ENCODE measurements at regions not wholly inside any gene's neighbourhood (a gene's known extent, or its start where the extent isn't known, plus 50 kb on each side); places are given as distances from the start of the nearest gene placed in this dataset.

GRCh38 chr2:8572712-8573233, 109.1 kb upstream of the ID2 start:
- peak overlapping the region; percentile 90 for H4K8ac ChIP-seq (ENCODE audit: low read depth, low read length)
- H3K79me1 ChIP-seq (ENCODE audit: low read length): peaks cover 48% of the 10 kb centered on the region
- H3K9me3 ChIP-seq (ENCODE audit: insufficient read depth, low read depth, low read length): no peaks in the 10 kb centered on the region
- H4K91ac ChIP-seq (ENCODE audit: low read depth, low read length): peak overlapping the region; percentile 100
- peak overlapping the region; percentile 94 for H3K27ac ChIP-seq (ENCODE audit: low read depth, low read length)
- H3K4me3 ChIP-seq (ENCODE audit: low read depth, low read length): no peak overlapping the region
- H2BK12ac ChIP-seq (ENCODE audit: low read length): peak overlapping the region; percentile 98
- peak overlapping the region; percentile 99 for H2AK5ac ChIP-seq (ENCODE audit: low read length)
- peak overlapping the region; percentile 76 for H2AFZ ChIP-seq (ENCODE audit: insufficient read depth, low read length, poor library complexity)
- no peaks in the 10 kb centered on the region for H3K27me3 ChIP-seq (ENCODE audit: insufficient read depth, low read length)
- no CpG with 5 or more reads among the region's 12 CpGs for WGBS (ENCODE audit: extremely low coverage, insufficient coverage, insufficient read length)
- peak overlapping the region; percentile 98 for H2BK120ac ChIP-seq (ENCODE audit: insufficient read depth, low read length, poor library complexity)
- H3K18ac ChIP-seq (ENCODE audit: low read length): peak overlapping the region; percentile 98
- no peak for DNase-seq
- H3K4me1 ChIP-seq (ENCODE audit: control insufficient read depth in 1 of 2, insufficient read depth in 2 of 2, low read length in 2 of 2): peaks cover 43% of the 10 kb centered on the region in 2 experiments
- H3K9ac ChIP-seq (ENCODE audit: low read length): no peak overlapping the region
- H2BK5ac ChIP-seq (ENCODE audit: low read depth, low read length, poor library complexity): peak overlapping the region; percentile 95
- H3K36me3 ChIP-seq (ENCODE audit: control insufficient read depth in 1 of 2, insufficient read depth in 2 of 2, low read length in 2 of 2): no peaks in the 10 kb centered on the region
- H3K79me2 ChIP-seq (ENCODE audit: control insufficient read depth, insufficient read depth, low read length, poor library complexity): peaks cover 11% of the 10 kb centered on the region
- H3K4me2 ChIP-seq (ENCODE audit: low read length): peak overlapping the region; percentile 24
- peak overlapping the region; percentile 98 for H3K14ac ChIP-seq (ENCODE audit: low read length)
- no peak overlapping the region for H3K23ac ChIP-seq (ENCODE audit: low read length)
- H3K4ac ChIP-seq (ENCODE audit: low read depth, low read length): peak overlapping the region; percentile 96
- H4K12ac ChIP-seq (ENCODE audit: low read depth, low read length): peak overlapping the region; percentile 68

- Histone ChIP-seq H3K79me2 (ENCODE audit: control insufficient read depth, insufficient read depth, low read length, poor library complexity) (peaks cover 11% of the 10 kb centered on the region), H2AK5ac (ENCODE audit: low read length) (peak overlapping the region; percentile 99), H3K27ac (ENCODE audit: low read depth, low read length) (peak overlapping the region; percentile 94), H3K23ac (ENCODE audit: low read length) (no peak overlapping the region), H3K36me3 (ENCODE audit: control insufficient read depth in 1 of 2, insufficient read depth in 2 of 2, low read length in 2 of 2) (no peaks in the 10 kb centered on the region), H3K9ac (ENCODE audit: low read length) (no peak overlapping the region), H4K12ac (ENCODE audit: low read depth, low read length) (peak overlapping the region; percentile 18), H3K79me1 (ENCODE audit: low read length) (peaks cover 48% of the 10 kb centered on the region), H2AFZ (ENCODE audit: insufficient read depth, low read length, poor library complexity) (peak overlapping the region; percentile 76), H3K18ac (ENCODE audit: low read length) (peak overlapping the region; percentile 98), H3K27me3 (ENCODE audit: insufficient read depth, low read length) (no peaks in the 10 kb centered on the region), H2BK5ac (ENCODE audit: low read depth, low read length, poor library complexity) (peak overlapping the region; percentile 95), H3K4me3 (ENCODE audit: low read depth, low read length) (no peak overlapping the region), H3K4ac (ENCODE audit: low read depth, low read length) (peak overlapping the region; percentile 96), H3K9me3 (ENCODE audit: insufficient read depth, low read depth, low read length) (no peaks in the 10 kb centered on the region), H3K4me2 (ENCODE audit: low read length) (peak overlapping the region; percentile 24), H2BK120ac (ENCODE audit: insufficient read depth, low read length, poor library complexity) (peak overlapping the region; percentile 98), H3K14ac (ENCODE audit: low read length) (peak overlapping the region; percentile 98), H4K8ac (ENCODE audit: low read depth, low read length) (peak overlapping the region; percentile 90), H3K4me1 (ENCODE audit: control insufficient read depth in 1 of 2, insufficient read depth in 2 of 2, low read length in 2 of 2) (peaks cover 42 to 43% of the 10 kb centered on the region in 2 experiments), H2BK12ac (ENCODE audit: low read length) (peak overlapping the region; percentile 98), H4K91ac (ENCODE audit: low read depth, low read length) (peak overlapping the region; percentile 100)
- peak; percentile 42 to 46 for DNase-seq
- no CpG with 5 or more reads among the region's 22 CpGs for WGBS (ENCODE audit: extremely low coverage, insufficient coverage, insufficient read length)
These were observed 108.5 kb upstream of the ID2 start for GRCh38 chr2:8573234-8573941.

GRCh38 chr2:8573942-8574195, 108.0 kb upstream of the ID2 start:
- no peaks in the 10 kb centered on the region for H3K36me3 ChIP-seq (ENCODE audit: control insufficient read depth in 1 of 2, insufficient read depth in 2 of 2, low read length in 2 of 2)
- peak overlapping the region; percentile 18 for H4K12ac ChIP-seq (ENCODE audit: low read depth, low read length)
- peaks cover 42 to 48% of the 10 kb centered on the region in 2 experiments for H3K4me1 ChIP-seq (ENCODE audit: control insufficient read depth in 1 of 2, insufficient read depth in 2 of 2, low read length in 2 of 2)
- H3K9me3 ChIP-seq (ENCODE audit: insufficient read depth, low read depth, low read length): no peaks in the 10 kb centered on the region
- peak overlapping the region; percentile 83 for H4K8ac ChIP-seq (ENCODE audit: low read depth, low read length)
- no peak overlapping the region for H3K9ac ChIP-seq (ENCODE audit: low read length)
- H3K18ac ChIP-seq (ENCODE audit: low read length): peak overlapping the region; percentile 67
- peaks cover 11% of the 10 kb centered on the region for H3K79me2 ChIP-seq (ENCODE audit: control insufficient read depth, insufficient read depth, low read length, poor library complexity)
- H3K4me3 ChIP-seq (ENCODE audit: low read depth, low read length): no peak overlapping the region
- no CpG with 5 or more reads among the region's 9 CpGs for WGBS (ENCODE audit: extremely low coverage, insufficient coverage, insufficient read length)
- no peak overlapping the region for H2AFZ ChIP-seq (ENCODE audit: insufficient read depth, low read length, poor library complexity)
- peak overlapping the region; percentile 89 for H4K91ac ChIP-seq (ENCODE audit: low read depth, low read length)
- H3K14ac ChIP-seq (ENCODE audit: low read length): peak overlapping the region; percentile 92
- no peak for DNase-seq
- peak overlapping the region; percentile 66 for H3K4ac ChIP-seq (ENCODE audit: low read depth, low read length)
- peak overlapping the region; percentile 24 for H3K4me2 ChIP-seq (ENCODE audit: low read length)
- H3K27me3 ChIP-seq (ENCODE audit: insufficient read depth, low read length): no peaks in the 10 kb centered on the region
- peak overlapping the region; percentile 94 for H2BK5ac ChIP-seq (ENCODE audit: low read depth, low read length, poor library complexity)
- peak overlapping the region; percentile 97 for H2BK120ac ChIP-seq (ENCODE audit: insufficient read depth, low read length, poor library complexity)
- peaks cover 51% of the 10 kb centered on the region for H3K79me1 ChIP-seq (ENCODE audit: low read length)
- H3K23ac ChIP-seq (ENCODE audit: low read length): no peak overlapping the region
- H3K27ac ChIP-seq (ENCODE audit: low read depth, low read length): peak overlapping the region; percentile 94
- peak overlapping the region; percentile 4 for H2AK5ac ChIP-seq (ENCODE audit: low read length)
- H2BK12ac ChIP-seq (ENCODE audit: low read length): peak overlapping the region; percentile 80

GRCh38 chr2:8574196-8575037, 107.4 kb upstream of the ID2 start:
- Histone ChIP-seq H3K4me1 (ENCODE audit: control insufficient read depth in 1 of 2, insufficient read depth in 2 of 2, low read length in 2 of 2) (peaks cover 42 to 50% of the 10 kb centered on the region in 2 experiments), H2BK5ac (ENCODE audit: low read depth, low read length, poor library complexity) (peak overlapping the region; percentile 94), H3K79me2 (ENCODE audit: control insufficient read depth, insufficient read depth, low read length, poor library complexity) (peaks cover 11% of the 10 kb centered on the region), H2AK5ac (ENCODE audit: low read length) (peak overlapping the region; percentile 4), H4K8ac (ENCODE audit: low read depth, low read length) (peak overlapping the region; percentile 83), H3K4ac (ENCODE audit: low read depth, low read length) (peak overlapping the region; percentile 66), H4K91ac (ENCODE audit: low read depth, low read length) (peak overlapping the region; percentile 89), H3K18ac (ENCODE audit: low read length) (peak overlapping the region; percentile 67), H3K27me3 (ENCODE audit: insufficient read depth, low read length) (no peaks in the 10 kb centered on the region), H2AFZ (ENCODE audit: insufficient read depth, low read length, poor library complexity) (no peak overlapping the region), H3K4me3 (ENCODE audit: low read depth, low read length) (no peak overlapping the region), H4K12ac (ENCODE audit: low read depth, low read length) (peak overlapping the region; percentile 0), H2BK120ac (ENCODE audit: insufficient read depth, low read length, poor library complexity) (peak overlapping the region; percentile 97), H3K23ac (ENCODE audit: low read length) (no peak overlapping the region), H3K4me2 (ENCODE audit: low read length) (peak overlapping the region; percentile 24), H3K79me1 (ENCODE audit: low read length) (peaks cover 52% of the 10 kb centered on the region), H3K14ac (ENCODE audit: low read length) (peak overlapping the region; percentile 92), H3K27ac (ENCODE audit: low read depth, low read length) (peak overlapping the region; percentile 94), H3K9ac (ENCODE audit: low read length) (no peak overlapping the region), H2BK12ac (ENCODE audit: low read length) (peak overlapping the region; percentile 94), H3K36me3 (ENCODE audit: control insufficient read depth in 1 of 2, insufficient read depth in 2 of 2, low read length in 2 of 2) (no peaks in the 10 kb centered on the region), H3K9me3 (ENCODE audit: insufficient read depth, low read depth, low read length) (no peaks in the 10 kb centered on the region)
- no CpG with 5 or more reads among the region's 24 CpGs for WGBS (ENCODE audit: extremely low coverage, insufficient coverage, insufficient read length)
- peak; percentile 34 to 51 for DNase-seq

All from trophoblast cell (in vitro differentiated cells and primary cell).